NCI-H460 (cell line): ENCODE measurements at regions not wholly inside any gene's neighbourhood (a gene's known extent, or its start where the extent isn't known, plus 50 kb on each side); places are given as distances from the start of the nearest gene placed in this dataset.

Source experiments
- DNase-seq: peaks from one replicate; pipeline ENCODE4 v3.0.0-alpha.2; 2016; ENCODE audit warnings: low read depth; ENCODE audit errors: extremely low read depth

DNA sequence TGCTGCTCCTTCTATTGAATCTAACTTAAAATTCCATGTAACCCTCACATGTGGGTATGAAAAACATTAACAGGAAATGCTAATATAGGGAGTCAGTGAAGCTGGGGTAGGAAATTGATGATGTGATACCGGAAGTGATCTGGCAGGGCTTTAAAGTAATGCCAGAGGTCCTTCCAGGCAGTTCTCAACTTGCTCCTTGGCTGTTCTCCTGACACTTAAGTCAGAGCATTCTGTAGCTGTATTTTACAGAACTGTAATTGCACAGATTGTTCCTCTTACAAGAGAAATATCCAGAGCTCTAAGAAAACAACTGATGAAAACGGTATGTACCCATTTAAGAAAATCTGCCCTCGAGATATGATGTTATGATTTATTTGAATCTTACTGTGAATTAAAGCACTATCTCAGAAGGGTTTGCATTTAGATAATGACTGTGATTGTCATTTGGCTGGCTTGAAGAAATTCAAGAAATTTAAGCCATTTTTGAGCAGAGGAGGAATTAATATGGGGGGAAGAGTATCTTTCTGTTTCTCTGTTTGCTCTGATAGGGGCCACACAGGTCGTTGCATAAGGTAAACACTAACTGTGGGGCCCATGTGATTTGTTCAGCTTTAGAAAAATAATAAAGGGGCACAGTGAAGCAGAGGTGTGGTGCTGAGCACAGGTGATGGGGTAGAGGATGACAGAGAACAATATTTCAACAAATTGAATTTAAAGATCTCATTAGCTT lies 88.4 kb downstream of the BBS10 start:
- no peak for DNase-seq

DNA sequence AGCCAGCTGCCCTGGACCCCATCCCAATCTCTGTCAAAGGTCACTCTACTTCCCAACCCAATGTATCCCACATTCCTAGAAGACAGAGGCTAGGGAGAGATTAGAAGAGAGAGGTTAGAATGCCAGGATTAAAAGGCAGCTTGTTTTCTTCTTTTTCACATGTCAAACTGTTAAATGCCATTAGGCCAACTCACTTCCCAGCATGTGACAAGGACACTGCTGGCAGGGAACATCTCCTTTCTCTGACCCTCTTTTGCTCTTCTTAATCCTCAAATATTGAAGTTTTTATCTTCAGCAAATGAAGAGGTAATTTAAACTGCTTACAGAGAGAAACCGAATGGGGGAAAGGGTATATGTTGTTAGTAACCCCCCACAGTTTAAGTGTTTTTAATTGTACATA lies 89.1 kb downstream of the BBS10 start:
- DNase-seq: no peak

- DNase-seq: no peak
Observed at GRCh38 chr12:76256904-76257303, 91.3 kb downstream of the BBS10 start.

DNA sequence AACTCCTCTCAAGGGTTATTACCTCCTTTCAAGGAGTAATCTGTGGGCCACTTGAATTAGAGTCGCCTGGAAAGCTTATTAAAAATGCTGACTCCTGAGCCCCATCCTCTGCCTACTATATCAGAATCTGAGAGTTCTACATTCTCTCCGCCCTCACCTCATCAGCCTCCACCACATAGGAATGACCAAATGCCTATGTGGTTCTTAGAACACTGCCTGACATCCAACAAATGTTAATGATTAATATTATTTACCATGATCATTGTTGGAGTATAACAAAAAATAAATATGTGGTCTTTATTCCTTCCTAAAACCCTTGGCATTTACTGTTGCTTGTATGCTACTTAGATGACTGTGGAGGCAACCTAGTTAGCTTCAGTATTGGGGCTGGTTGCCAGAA lies 91.9 kb downstream of the BBS10 start:
- DNase-seq: no peak

GRCh38 chr12:76255692-76256091 lies 92.5 kb downstream of the BBS10 start:
- DNase-seq: no peak

DNA sequence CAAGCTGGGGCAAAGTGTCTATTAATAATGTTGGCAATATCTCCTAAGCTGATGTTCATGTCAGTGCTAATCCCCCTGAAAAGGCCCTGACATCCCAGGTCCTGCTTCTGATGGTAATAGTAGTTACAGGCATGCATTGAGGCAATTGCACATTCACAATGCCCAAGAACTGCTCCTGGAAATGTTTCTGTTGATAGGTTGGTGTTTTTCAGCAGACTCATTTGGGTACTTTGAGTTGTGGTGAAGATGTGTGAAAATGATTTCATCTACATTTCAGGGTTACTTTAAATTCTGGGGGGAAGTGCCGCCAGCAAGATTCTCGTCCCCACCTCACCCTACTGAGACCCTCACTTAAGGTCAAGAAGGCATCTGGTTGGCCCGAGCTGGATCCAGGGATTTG lies 92.9 kb downstream of the BBS10 start:
- no peak for DNase-seq

- no peak for DNase-seq
Observed at GRCh38 chr12:76252031-76252430, 96.2 kb downstream of the BBS10 start.

DNA sequence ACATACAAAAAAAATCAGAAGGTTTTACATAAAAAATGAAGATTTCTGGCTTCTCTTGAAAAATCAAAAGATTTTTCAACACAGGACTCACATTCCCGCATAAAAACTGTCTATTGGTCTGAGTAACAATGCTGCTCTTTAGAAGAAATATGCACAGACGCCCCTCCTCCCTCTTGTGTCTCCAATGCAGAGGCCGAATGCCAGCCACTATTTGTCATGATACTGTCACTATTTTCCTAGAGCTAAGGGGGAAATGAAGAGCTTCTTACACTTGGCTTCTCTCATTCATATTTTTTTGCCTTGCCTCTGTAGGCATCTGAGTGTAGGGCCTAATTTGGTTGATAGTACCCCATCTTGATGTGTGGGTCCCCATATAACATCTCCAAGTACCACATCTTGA lies 98.0 kb downstream of the BBS10 start:
- DNase-seq: no peak

DNA sequence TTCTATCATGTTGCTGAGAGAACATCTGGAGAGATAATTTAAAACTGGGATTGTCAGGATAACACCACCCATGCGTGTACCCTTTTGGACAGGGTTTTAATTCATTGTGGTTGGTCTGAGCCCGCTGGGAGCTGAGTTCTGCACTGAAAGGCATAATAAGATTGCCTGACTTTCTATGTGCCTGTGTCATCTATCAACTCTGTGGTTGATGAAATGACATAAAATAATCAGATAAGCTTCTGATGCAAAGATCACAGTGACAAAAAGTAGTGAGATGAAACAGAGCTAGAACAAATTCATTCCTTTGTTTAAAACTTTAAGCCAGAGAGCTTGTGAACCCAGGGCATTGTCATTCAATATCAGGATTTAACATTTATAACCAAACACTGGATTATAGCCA lies 98.7 kb downstream of the BBS10 start:
- no peak for DNase-seq

- DNase-seq: no peak
Observed at GRCh38 chr12:76247992-76248391, 100.2 kb downstream of the BBS10 start.

- DNase-seq: no peak
Observed at GRCh38 chr12:76247026-76247646, 101.1 kb downstream of the BBS10 start.

DNA sequence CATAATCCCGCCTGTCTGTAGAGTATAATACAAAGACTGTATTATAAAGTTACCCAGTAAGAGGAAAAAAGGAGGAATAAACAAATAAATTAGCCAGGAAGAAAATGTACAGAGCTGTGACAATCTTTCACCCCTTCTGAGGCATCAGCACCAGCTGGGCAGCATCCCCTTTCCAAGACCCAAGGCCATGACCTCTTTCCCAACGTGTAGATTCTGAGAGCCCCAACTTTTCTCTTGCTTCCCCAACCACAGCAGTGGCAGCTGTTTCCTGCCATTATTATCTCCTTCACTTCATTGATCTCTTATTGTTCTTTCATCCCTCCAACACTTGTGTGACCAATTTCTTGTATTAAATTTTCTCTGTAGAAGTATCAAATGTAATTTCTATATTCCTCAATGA lies 101.6 kb downstream of the BBS10 start:
- no peak for DNase-seq

- no peak for DNase-seq
Observed at GRCh38 chr12:76244300-76244699, 103.9 kb downstream of the BBS10 start.

GRCh38 chr12:76242813-76243550 lies 105.2 kb downstream of the BBS10 start:
- no peak for DNase-seq

- no peak for DNase-seq
Observed at GRCh38 chr12:76241371-76241770, 106.8 kb downstream of the BBS10 start.

GRCh38 chr12:76240281-76240680 lies 107.9 kb downstream of the BBS10 start:
- no peak for DNase-seq

- DNase-seq: no peak
Observed at GRCh38 chr12:76238688-76239087, 109.5 kb downstream of the BBS10 start.

DNA sequence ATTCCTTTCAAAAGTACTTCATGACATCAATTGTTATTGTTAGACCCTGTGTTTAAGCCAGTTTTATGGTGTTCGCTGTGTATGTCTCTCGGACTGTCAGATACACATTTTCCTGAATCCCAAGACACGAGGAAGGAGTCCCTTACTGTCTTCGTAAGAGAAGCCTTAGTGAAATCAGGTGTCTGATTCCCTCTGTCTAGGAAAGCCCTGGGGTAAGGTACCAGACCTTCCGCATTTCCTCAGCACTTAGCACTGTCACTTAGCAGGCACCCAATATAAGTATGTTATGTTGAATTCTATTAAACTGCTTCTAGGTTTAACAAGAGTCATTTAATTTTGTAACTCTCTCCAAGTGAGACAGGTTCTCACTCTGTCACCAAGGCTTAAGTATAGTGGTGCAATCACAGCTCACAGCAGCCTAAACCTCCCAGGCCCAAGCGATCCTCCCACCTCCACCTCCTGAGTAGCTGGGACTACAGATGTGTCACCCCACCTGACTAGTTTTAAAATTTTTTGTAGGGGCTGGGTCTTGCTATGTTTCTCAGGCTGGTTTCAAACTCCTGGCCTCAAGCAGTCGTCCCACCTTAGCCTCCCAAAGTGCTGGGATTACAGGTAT lies 111.0 kb downstream of the BBS10 start:
- no peak for DNase-seq

- DNase-seq: no peak
Observed at GRCh38 chr12:76236640-76237039, 111.6 kb downstream of the BBS10 start.

GRCh38 chr12:76234741-76235140 lies 113.5 kb downstream of the BBS10 start:
- no peak for DNase-seq

DNA sequence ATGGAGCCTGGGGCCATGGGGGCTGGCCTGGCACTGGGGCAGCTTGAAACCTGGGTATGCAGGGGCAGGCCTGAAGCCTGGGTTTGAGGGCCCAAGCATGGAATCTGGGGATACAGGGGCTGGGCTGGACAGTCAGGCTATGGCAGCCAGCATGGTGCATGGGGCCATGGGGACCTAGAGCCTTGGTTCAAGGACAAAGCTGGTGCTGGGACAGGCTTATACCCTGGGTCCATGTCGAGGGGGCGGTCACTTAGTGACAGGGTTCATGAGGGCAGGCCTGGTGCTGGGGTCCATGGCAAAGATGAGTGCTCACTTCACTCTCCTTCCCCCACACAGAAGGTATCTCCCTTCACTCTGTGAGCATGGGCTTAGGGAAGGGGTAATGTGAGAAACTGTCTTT lies 116.2 kb downstream of the BBS10 start:
- DNase-seq: no peak

GRCh38 chr12:76226956-76227355 lies 121.3 kb downstream of the BBS10 start:
- DNase-seq: no peak
